IMR-90 (cell line): ENCODE measurements at regions not wholly inside any gene's neighbourhood (a gene's known extent, or its start where the extent isn't known, plus 50 kb on each side); places are given as distances from the start of the nearest gene placed in this dataset.
A peak's percentile ranks its signal among the peaks of the same experiment; 100 is the strongest.
"Not testable (repeated sequence)": the region's sequence is repeated elsewhere in the genome, so short reads cannot be mapped to it uniquely, and the experiment has no call there.

Source experiments
- ATAC-seq: fragments of 200-7000 bp; cut with Tn5 transposase; 2 replicates; pipeline ENCODE4 v1.9.1; 2020; ENCODE audit warnings: low read depth, mild to moderate bottlenecking, moderate library complexity
- BruUV-seq: library from RNA; stranded (reverse); fragments of 400-500 nt; replicated peaks from 2 replicates; lab custom pipeline; 2021; lab: Mats Ljungman, UMichigan
- CTCF ChIA-PET: fragments of 300-600 bp; formaldehyde crosslinking; extraction: SDS; loops from one replicate; lab custom pipeline; 2021; ENCODE audit warnings: antibody characterized with exemption; lab: Yijun Ruan, JAX
- POLR2A ChIA-PET: fragments of 300-600 bp; sonication (Branson Sonifier 250); formaldehyde crosslinking; loops from one replicate; lab custom pipeline; 2022; ENCODE audit warnings: antibody characterized with exemption; ENCODE audit not compliant: unreplicated experiment; lab: Charles Lee
- DNase-seq: peaks from one replicate; pipeline ENCODE4 v3.0.0; 2013
- H2AFZ ChIP-seq: replicated peaks from 2 replicates; pipeline ENCODE3; 2013; ENCODE audit warnings: low read length, mild to moderate bottlenecking; ENCODE audit not compliant: poor library complexity
- H2AK5ac ChIP-seq: 2 replicates; pipeline ENCODE4 v1.6.1; 2013; ENCODE audit warnings: low read depth, low read length, inconsistent platforms
- H2AK9ac ChIP-seq: replicated peaks from 2 replicates; pipeline ENCODE3; 2013; ENCODE audit warnings: mild to moderate bottlenecking, low read depth, low read length, moderate library complexity; ENCODE audit not compliant: poor library complexity
- H2BK120ac ChIP-seq: 2 replicates; pipeline ENCODE4 v1.6.1; 2013; ENCODE audit warnings: low read depth, low read length, inconsistent platforms
- H2BK15ac ChIP-seq: 3 replicates; pipeline ENCODE4 v1.6.1; 2013; ENCODE audit warnings: low read depth, low read length, inconsistent platforms
- H2BK20ac ChIP-seq: 2 replicates; pipeline ENCODE4 v1.6.1; 2013; ENCODE audit warnings: low read depth, mild to moderate bottlenecking, inconsistent platforms, low read length, moderate library complexity
- H2BK5ac ChIP-seq: 2 replicates; pipeline ENCODE4 v1.6.1; 2013; ENCODE audit warnings: mild to moderate bottlenecking, low read depth, low read length, inconsistent platforms; ENCODE audit not compliant: poor library complexity, severe bottlenecking
- H3K14ac ChIP-seq: replicated peaks from 2 replicates; pipeline ENCODE4 v1.6.1; 2013; ENCODE audit warnings: low read depth, low read length, inconsistent platforms
- H3K18ac ChIP-seq: 2 replicates; pipeline ENCODE4 v1.6.1; 2013; ENCODE audit warnings: low read depth, low read length, control low read depth
- H3K23ac ChIP-seq: 2 replicates; pipeline ENCODE4 v1.6.1; 2013; ENCODE audit warnings: low read depth, low read length, inconsistent platforms
- H3K27ac ChIP-seq: 2 replicates; pipeline ENCODE4 v1.5.1; 2013; ENCODE audit warnings: mild to moderate bottlenecking, control low read depth, low read length; ENCODE audit not compliant: insufficient read depth
- H3K27me3 ChIP-seq: 2 replicates; pipeline ENCODE4 v1.6.1; 2013; ENCODE audit warnings: low read length; ENCODE audit not compliant: control insufficient read depth, insufficient read depth
- H3K36me3 ChIP-seq: 2 replicates; pipeline ENCODE4 v1.6.1; 2013; ENCODE audit warnings: low read length, mixed read lengths; ENCODE audit not compliant: control insufficient read depth, insufficient read depth
- H3K4ac ChIP-seq: 2 replicates; pipeline ENCODE4 v1.6.1; 2013; ENCODE audit warnings: low read depth, low read length, inconsistent platforms
- H3K4me1 ChIP-seq: 2 replicates; pipeline ENCODE4 v1.6.1; 2013; ENCODE audit warnings: low read length, mixed read lengths; ENCODE audit not compliant: control insufficient read depth, insufficient read depth
- H3K4me2 ChIP-seq: 2 replicates; pipeline ENCODE4 v1.6.1; 2013; ENCODE audit warnings: low read depth, mild to moderate bottlenecking, control low read depth, low read length, moderate library complexity
- H3K4me3 ChIP-seq: 2 replicates; pipeline ENCODE4 v1.5.1; 2013; ENCODE audit warnings: low read depth, mild to moderate bottlenecking, control low read depth, low read length, moderate library complexity; ENCODE audit not compliant: insufficient read depth
- H3K56ac ChIP-seq: 2 replicates; pipeline ENCODE4 v1.6.1; 2013; ENCODE audit warnings: low read length, inconsistent platforms; ENCODE audit not compliant: insufficient read depth; ENCODE audit errors: extremely low read depth
- H3K79me1 ChIP-seq, 2 experiments: 2 replicates each; pipeline ENCODE4 v1.6.1; 2013; ENCODE audit warnings: low read length in 2 of 2, inconsistent platforms in 1 of 2, low read depth in 1 of 2
- H3K9ac ChIP-seq: 2 replicates; pipeline ENCODE4 v1.6.1; 2013; ENCODE audit warnings: low read depth, low read length, control low read depth
- H3K9me1 ChIP-seq: 2 replicates; pipeline ENCODE4 v1.6.1; 2013; ENCODE audit warnings: low read length, inconsistent platforms; ENCODE audit not compliant: insufficient read depth
- H3K9me3 ChIP-seq: 2 replicates; pipeline ENCODE4 v1.6.1; 2013; ENCODE audit warnings: low read length; ENCODE audit not compliant: control insufficient read depth, insufficient read depth
- H4K20me1 ChIP-seq: 2 replicates; pipeline ENCODE4 v1.6.1; 2013; ENCODE audit warnings: low read length, inconsistent platforms; ENCODE audit not compliant: insufficient read depth
- H4K5ac ChIP-seq: 2 replicates; pipeline ENCODE4 v1.6.1; 2013; ENCODE audit warnings: mild to moderate bottlenecking, low read depth, low read length, control low read depth
- H4K8ac ChIP-seq, 2 experiments: 2 replicates each; pipeline ENCODE4 v1.6.1; 2013; ENCODE audit warnings: low read depth in 2 of 2, low read length in 2 of 2, control low read depth in 1 of 2, inconsistent platforms in 1 of 2
- H4K91ac ChIP-seq: 2 replicates; pipeline ENCODE4 v1.6.1; 2013; ENCODE audit warnings: low read depth, low read length, inconsistent platforms; ENCODE audit not compliant: insufficient read depth
- CTCF ChIP-seq: conservative IDR thresholded peaks from 2 replicates; pipeline ENCODE4 v1.5.1; 2012; ENCODE audit warnings: mild to moderate bottlenecking, low read depth, low read length, improper control_type of control experiment
- WGBS, 2 experiments: methylation state at CpG; one replicate each; pipeline versions ENCODE4 v1.1.5 to v1.1.7; 2013; ENCODE audit warnings: missing lambda C conversion rate in 2 of 2; ENCODE audit not compliant: insufficient read length in 1 of 2; ENCODE audit errors: extremely low coverage in 2 of 2; 5-methylcytosine and 5-hydroxymethylcytosine counted together
- dilution Hi-C: fragments of 300-500 bp; cut with HindIII; formaldehyde crosslinking; loops from one replicate; pipeline ENCODE4 v1.14.3; 2018; ENCODE audit warnings: low sequenced_read_pairs; ENCODE audit not compliant: unreplicated experiment
- in situ Hi-C: fragments of 300-500 bp; cut with MboI; formaldehyde crosslinking; loops from 3 replicates; pipeline ENCODE4 v1.14.3; 2019; ENCODE audit warnings: low sequenced_read_pairs, inconsistent platforms, mixed read lengths
- intact Hi-C: fragments of 100-400 bp; cut with micrococcal nuclease; formaldehyde crosslinking; loops from 2 replicates; pipeline ENCODE4 v1.10.0; 2022

DNA sequence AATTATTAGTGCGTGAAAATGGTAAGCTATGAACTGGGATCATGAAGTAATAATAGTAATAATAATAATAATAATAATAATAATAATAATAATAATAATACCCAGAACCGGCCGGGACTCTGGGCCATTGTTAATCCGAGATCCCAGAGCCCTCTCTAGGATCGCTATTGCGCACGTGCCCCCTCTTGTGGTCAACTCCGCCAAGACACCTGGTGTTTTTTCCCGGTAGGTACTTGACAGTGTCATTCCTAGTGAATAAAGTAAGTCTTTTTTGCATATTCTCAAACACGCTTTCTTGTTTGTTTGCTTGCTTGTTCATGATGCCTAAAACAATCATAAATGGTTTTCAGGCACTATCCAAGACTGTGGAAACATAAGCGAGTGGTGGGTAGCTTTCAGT lies 513.7 kb downstream of the RPIA start:
- H3K56ac ChIP-seq, H3K4me3 ChIP-seq, H4K8ac ChIP-seq, H2BK120ac ChIP-seq, POLR2A ChIA-PET, H3K9me3 ChIP-seq, H4K5ac ChIP-seq, H2BK5ac ChIP-seq, H3K4ac ChIP-seq, H3K27me3 ChIP-seq, H2BK20ac ChIP-seq, H3K14ac ChIP-seq, H4K20me1 ChIP-seq, H4K91ac ChIP-seq, H2AFZ ChIP-seq, H3K9ac ChIP-seq, DNase-seq, H2AK5ac ChIP-seq, H2AK9ac ChIP-seq, dilution Hi-C loops, H3K79me1 ChIP-seq, H3K4me2 ChIP-seq, in situ Hi-C loops, H3K23ac ChIP-seq, BruUV-seq, H3K4me1 ChIP-seq, intact Hi-C loops, H3K9me1 ChIP-seq, H3K18ac ChIP-seq, ATAC-seq, H3K27ac ChIP-seq, H2BK15ac ChIP-seq, H3K36me3 ChIP-seq: not testable (repeated sequence)
- TF ChIP-seq CTCF = peak; percentile 15; the same call in 1 of the 2 replicates
- CTCF ChIA-PET = interaction anchor here (0.6 kb wide), 1 partner anchor 704 kb away, joined by 3 read pairs; no protein-coding TSS in a partner anchor
- no CpG with 5 or more reads among the region's 11 CpGs for WGBS, 2 experiments

DNA sequence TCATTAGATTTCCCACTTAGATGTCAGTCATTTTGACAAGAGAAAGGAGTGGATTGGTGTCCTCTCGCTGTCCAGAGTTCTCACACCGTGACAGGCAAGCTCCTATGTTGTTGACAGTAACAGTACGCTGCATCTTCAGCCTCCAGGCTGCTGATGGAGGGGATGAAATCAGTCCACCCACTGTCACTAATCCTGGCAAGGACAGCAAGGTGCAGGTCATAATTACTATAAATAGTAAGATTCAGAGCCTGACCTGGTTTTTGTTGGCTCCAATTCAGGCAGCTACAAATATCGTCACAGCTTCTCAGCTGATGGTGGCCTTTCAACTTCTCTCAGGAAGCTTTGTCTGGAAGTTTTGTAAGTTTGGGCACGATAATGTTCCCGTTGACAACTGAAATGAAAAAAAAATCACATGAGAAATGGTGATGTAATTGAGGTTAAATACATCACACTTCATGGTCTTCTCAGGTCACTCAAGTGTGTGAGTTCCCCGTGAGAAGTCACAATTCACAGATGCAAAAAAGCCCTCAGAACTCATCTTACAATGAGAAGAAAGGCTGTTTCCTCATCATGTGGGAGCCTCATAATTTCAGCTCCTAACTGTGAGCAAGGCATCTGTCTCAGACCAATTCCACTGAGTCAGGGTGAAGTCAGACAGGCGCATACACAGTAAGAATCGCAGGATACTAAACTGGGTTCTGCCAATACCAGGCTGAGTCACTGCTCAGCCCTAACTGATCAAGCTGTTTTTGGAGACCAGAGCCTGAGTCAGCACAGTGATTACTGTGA lies 516.9 kb downstream of the RPIA start:
- ATAC-seq (peak; percentile 64), DNase-seq (peak; percentile 63)
- POLR2A ChIA-PET, H2AK9ac ChIP-seq, H3K4me3 ChIP-seq, H2BK5ac ChIP-seq, H3K4ac ChIP-seq, H3K23ac ChIP-seq, H2BK15ac ChIP-seq, H4K91ac ChIP-seq, H3K4me2 ChIP-seq, intact Hi-C loops, dilution Hi-C loops, H3K18ac ChIP-seq, H4K8ac ChIP-seq, H3K9ac ChIP-seq, H4K20me1 ChIP-seq, H4K5ac ChIP-seq, H3K36me3 ChIP-seq, BruUV-seq, H3K9me3 ChIP-seq, H3K27ac ChIP-seq, H3K79me1 ChIP-seq, in situ Hi-C loops, H2BK120ac ChIP-seq, H3K27me3 ChIP-seq, CTCF ChIA-PET, H3K56ac ChIP-seq, H2AK5ac ChIP-seq, H3K9me1 ChIP-seq, H3K4me1 ChIP-seq, H2AFZ ChIP-seq, H3K14ac ChIP-seq, H2BK20ac ChIP-seq: not testable (repeated sequence)
- WGBS, 2 experiments = no CpG with 5 or more reads among the region's 9 CpGs
